IPS DF 4.7 (cell line): ENCODE measurements at regions not wholly inside any gene's neighbourhood (a gene's known extent, or its start where the extent isn't known, plus 50 kb on each side); places are given as distances from the start of the nearest gene placed in this dataset.

Source experiments
- DNase-seq: peaks from one replicate; pipeline ENCODE4 v3.0.0-alpha.2; 2013; ENCODE audit warnings: low spot score; ENCODE audit errors: extremely low read depth

GRCh38 chr22:49134076-49134475 is 693.6 kb downstream of the BRD1 start:
- no peak for DNase-seq

GRCh38 chr22:49133541-49133940 is 694.1 kb downstream of the BRD1 start:
- no peak for DNase-seq

GRCh38 chr22:49132009-49132408 is 695.7 kb downstream of the BRD1 start:
- DNase-seq = no peak

- DNase-seq = no peak
Measured at GRCh38 chr22:49129736-49130135, 697.9 kb downstream of the BRD1 start.

- DNase-seq = no peak
Measured at GRCh38 chr22:49128874-49129273, 698.8 kb downstream of the BRD1 start.

GRCh38 chr22:49124608-49125007 is 703.1 kb downstream of the BRD1 start:
- no peak for DNase-seq

GRCh38 chr22:49123621-49124192 is 704.0 kb downstream of the BRD1 start:
- DNase-seq = no peak

- no peak for DNase-seq
Measured at GRCh38 chr22:49119551-49119952, 708.1 kb downstream of the BRD1 start.

- no peak for DNase-seq
Measured at GRCh38 chr22:49118065-49118464, 709.6 kb downstream of the BRD1 start.

- no peak for DNase-seq
Measured at GRCh38 chr22:49117486-49117885, 710.2 kb downstream of the BRD1 start.

- no peak for DNase-seq
Measured at GRCh38 chr22:49116486-49117120, 711.1 kb downstream of the BRD1 start.

GRCh38 chr22:49116021-49116420 is 711.7 kb downstream of the BRD1 start:
- no peak for DNase-seq

GRCh38 chr22:49115197-49115596 is 712.5 kb downstream of the BRD1 start:
- no peak for DNase-seq

GRCh38 chr22:49113758-49114157 is 713.9 kb downstream of the BRD1 start:
- no peak for DNase-seq

- no peak for DNase-seq
Measured at GRCh38 chr22:49112661-49113626, 714.7 kb downstream of the BRD1 start.

- no peak for DNase-seq
Measured at GRCh38 chr22:49112176-49112575, 715.5 kb downstream of the BRD1 start.

- DNase-seq = no peak
Measured at GRCh38 chr22:49111085-49111484, 716.6 kb downstream of the BRD1 start.

- no peak for DNase-seq
Measured at GRCh38 chr22:49108636-49109315, 718.9 kb downstream of the BRD1 start.

- DNase-seq = no peak
Measured at GRCh38 chr22:49107961-49108530, 719.6 kb downstream of the BRD1 start.

GRCh38 chr22:49107561-49107960 is 720.1 kb downstream of the BRD1 start:
- no peak for DNase-seq

GRCh38 chr22:49106842-49107152 is 720.9 kb downstream of the BRD1 start:
- no peak for DNase-seq
